ENCODE measurements at regions not wholly inside any gene's neighbourhood (a gene's known extent, or its start where the extent isn't known, plus 50 kb on each side); places are given as distances from the start of the nearest gene placed in this dataset.

DNA sequence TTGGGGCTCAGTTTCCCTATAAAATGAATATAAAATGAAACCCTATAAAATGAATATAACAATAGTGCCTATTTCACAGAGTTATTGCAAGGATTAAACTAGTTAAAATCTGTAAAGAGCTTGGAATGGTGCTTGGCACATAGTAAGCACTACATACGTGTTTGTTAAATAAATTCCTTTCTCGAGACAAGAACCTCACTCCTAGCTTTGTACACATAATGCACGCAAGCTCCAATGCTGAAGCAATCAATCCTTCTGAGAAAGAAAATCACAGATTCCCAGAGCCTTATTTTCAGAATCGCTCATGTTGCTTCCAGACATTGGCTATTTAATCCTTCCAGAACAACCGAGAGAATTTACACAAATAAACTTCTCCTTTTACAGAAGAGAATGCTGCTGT is 440.9 kb downstream of the IRS1 start:
- Histone ChIP-seq H3K27ac (no peak overlapping the region), H3K27me3 (no peaks in the 10 kb centered on the region), H3K4me1 (replicated peaks in 1 of 2) (no peaks in the 10 kb centered on the region), H3K36me3 (replicated peaks in 1 of 2) (no peaks in the 10 kb centered on the region), H3K9me3 (replicated peaks in 1 of 3) (no peaks in the 10 kb centered on the region), H3K4me3 (no peak overlapping the region)
- TF ChIP-seq, protein P1, sequence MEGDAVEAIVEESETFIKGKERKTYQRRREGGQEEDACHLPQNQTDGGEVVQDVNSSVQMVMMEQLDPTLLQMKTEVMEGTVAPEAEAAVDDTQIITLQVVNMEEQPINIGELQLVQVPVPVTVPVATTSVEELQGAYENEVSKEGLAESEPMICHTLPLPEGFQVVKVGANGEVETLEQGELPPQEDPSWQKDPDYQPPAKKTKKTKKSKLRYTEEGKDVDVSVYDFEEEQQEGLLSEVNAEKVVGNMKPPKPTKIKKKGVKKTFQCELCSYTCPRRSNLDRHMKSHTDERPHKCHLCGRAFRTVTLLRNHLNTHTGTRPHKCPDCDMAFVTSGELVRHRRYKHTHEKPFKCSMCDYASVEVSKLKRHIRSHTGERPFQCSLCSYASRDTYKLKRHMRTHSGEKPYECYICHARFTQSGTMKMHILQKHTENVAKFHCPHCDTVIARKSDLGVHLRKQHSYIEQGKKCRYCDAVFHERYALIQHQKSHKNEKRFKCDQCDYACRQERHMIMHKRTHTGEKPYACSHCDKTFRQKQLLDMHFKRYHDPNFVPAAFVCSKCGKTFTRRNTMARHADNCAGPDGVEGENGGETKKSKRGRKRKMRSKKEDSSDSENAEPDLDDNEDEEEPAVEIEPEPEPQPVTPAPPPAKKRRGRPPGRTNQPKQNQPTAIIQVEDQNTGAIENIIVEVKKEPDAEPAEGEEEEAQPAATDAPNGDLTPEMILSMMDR (IDR thresholded peaks at IDR 0.05): no peak
- no peak for TF ChIP-seq POLR2A (IDR thresholded peaks at IDR 0.05)
- no peak for DNase-seq
- 78 to 91% (median 85%) methylated on average over 5 of the region's 5 CpGs for WGBS, 4 donors
- intact Hi-C loops (cut with DNase I): no loop called here

DNA sequence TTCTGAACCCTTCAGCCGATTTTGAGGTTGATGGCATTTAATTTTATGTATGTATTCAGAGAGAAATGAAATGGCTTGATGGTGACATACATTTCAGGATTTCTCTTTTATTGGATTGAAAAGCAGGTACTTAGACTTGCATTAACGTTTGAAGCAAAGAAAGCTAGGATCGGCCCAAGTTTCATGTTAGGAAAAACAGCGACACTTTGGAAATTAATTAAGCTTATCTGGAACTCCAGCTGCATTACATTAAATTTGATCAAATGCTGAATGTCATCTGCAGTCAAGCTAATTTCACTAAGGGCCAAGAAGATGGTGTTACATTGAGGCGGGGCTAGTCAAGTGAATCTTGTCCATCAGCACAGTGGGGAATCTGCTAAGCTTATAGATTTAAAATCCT is 441.8 kb downstream of the IRS1 start:
- H3K27ac ChIP-seq: no peak overlapping the region
- intact Hi-C loops (cut with DNase I): no loop called here
- no peaks in the 10 kb centered on the region for H3K9me3 ChIP-seq (replicated peaks in 1 of 3)
- 83 to 91% (median 86%) methylated on average over 5 of the region's 5 CpGs for WGBS, 4 donors
- H3K27me3 ChIP-seq: no peaks in the 10 kb centered on the region
- H3K4me3 ChIP-seq: no peak overlapping the region
- no peaks in the 10 kb centered on the region for H3K4me1 ChIP-seq (replicated peaks in 1 of 2)
- H3K36me3 ChIP-seq (replicated peaks in 1 of 2): no peaks in the 10 kb centered on the region
- no peak for DNase-seq
- no peak for TF ChIP-seq POLR2A (IDR thresholded peaks at IDR 0.05)
- TF ChIP-seq, protein P1 (IDR thresholded peaks at IDR 0.05): no peak

DNA sequence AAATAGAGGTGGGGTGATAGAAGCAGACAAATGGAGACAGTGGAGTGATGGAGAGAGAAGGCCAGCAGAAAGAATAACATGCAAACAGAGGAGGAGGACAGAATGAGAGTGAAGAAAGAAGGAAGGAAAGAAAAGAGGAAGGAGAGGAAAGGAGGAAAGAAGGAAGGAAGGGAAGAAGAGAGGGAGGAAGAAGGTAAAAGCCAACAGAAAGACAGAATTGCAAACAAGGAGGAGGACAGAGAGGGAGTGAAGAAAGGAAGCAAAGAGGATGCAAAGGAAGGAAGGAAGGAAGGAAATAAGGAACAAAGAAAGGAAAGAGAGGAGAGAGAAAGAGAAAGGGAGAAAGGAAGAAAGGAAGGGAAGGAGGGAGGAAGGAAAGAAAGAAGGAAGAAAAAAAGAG is 444.0 kb downstream of the IRS1 start:
- no peak overlapping the region for H3K27ac ChIP-seq
- H3K27me3 ChIP-seq: no peaks in the 10 kb centered on the region
- TF ChIP-seq, protein P1 (IDR thresholded peaks at IDR 0.05): no peak
- TF ChIP-seq POLR2A (IDR thresholded peaks at IDR 0.05): no peak
- no peaks in the 10 kb centered on the region for H3K4me1 ChIP-seq (replicated peaks in 1 of 2)
- no peak overlapping the region for H3K4me3 ChIP-seq
- no peak for DNase-seq
- H3K9me3 ChIP-seq (replicated peaks in 1 of 3): no peaks in the 10 kb centered on the region
- intact Hi-C loops (cut with DNase I): no loop called here
- H3K36me3 ChIP-seq (replicated peaks in 1 of 2): no peaks in the 10 kb centered on the region

DNA sequence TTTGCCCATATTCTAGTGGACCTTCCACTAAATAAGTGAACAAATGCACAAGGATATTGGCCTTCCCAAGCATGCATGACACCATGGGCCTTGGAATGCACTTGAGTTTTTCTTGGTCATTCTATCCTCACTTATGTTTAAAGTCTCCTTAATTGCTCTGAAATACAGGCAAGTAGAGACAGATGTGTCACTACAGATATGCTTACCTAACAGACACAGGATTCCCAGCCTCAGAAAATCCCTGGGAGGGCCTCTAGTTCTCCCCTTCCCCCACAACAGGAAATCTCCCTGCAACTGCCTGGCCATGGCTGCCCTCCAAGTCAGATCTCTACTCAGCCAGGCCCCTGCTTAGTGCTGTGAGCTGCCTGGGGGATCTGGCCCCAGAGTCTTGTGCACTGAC is 445.2 kb downstream of the IRS1 start:
- Histone ChIP-seq H3K36me3 (replicated peaks in 1 of 2) (no peaks in the 10 kb centered on the region), H3K27me3 (no peaks in the 10 kb centered on the region), H3K9me3 (replicated peaks in 1 of 3) (no peaks in the 10 kb centered on the region), H3K4me1 (replicated peaks in 1 of 2) (no peaks in the 10 kb centered on the region), H3K4me3 (no peak overlapping the region), H3K27ac (no peak overlapping the region)
- intact Hi-C loops (cut with DNase I): no loop called here
- no peak for DNase-seq
- TF ChIP-seq, protein P1 (IDR thresholded peaks at IDR 0.05): no peak
- no peak for TF ChIP-seq POLR2A (IDR thresholded peaks at IDR 0.05)
